ENCODE measurements at regions not wholly inside any gene's neighbourhood (a gene's known extent, or its start where the extent isn't known, plus 50 kb on each side); places are given as distances from the start of the nearest gene placed in this dataset.
"Not testable (repeated sequence)": the region's sequence is repeated elsewhere in the genome, so short reads cannot be mapped to it uniquely, and the experiment has no call there.

- DNase-seq (ENCODE audit: low read depth): no peak
Measured at GRCh38 chr3:110324171-110324705, 747.4 kb upstream of the NECTIN3 start.

- DNase-seq (ENCODE audit: low read depth): no peak
Measured at GRCh38 chr3:110327870-110328269, 743.7 kb upstream of the NECTIN3 start.

GRCh38 chr3:110331562-110331961 is 740.1 kb upstream of the NECTIN3 start:
- DNase-seq (ENCODE audit: low read depth): not testable (repeated sequence)

GRCh38 chr3:110332629-110333028 is 739.0 kb upstream of the NECTIN3 start:
- no peak for DNase-seq (ENCODE audit: low read depth)

GRCh38 chr3:110341047-110341446 is 730.6 kb upstream of the NECTIN3 start:
- no peak for DNase-seq (ENCODE audit: low read depth)

GRCh38 chr3:110343376-110343775 is 728.2 kb upstream of the NECTIN3 start:
- DNase-seq (ENCODE audit: low read depth): no peak

GRCh38 chr3:110343945-110344344 is 727.7 kb upstream of the NECTIN3 start:
- no peak for DNase-seq (ENCODE audit: low read depth)

GRCh38 chr3:110344487-110344886 is 727.1 kb upstream of the NECTIN3 start:
- no peak for DNase-seq (ENCODE audit: low read depth)

- DNase-seq (ENCODE audit: low read depth): no peak
Measured at GRCh38 chr3:110344897-110345767, 726.5 kb upstream of the NECTIN3 start.

GRCh38 chr3:110349295-110349694 is 722.3 kb upstream of the NECTIN3 start:
- no peak for DNase-seq (ENCODE audit: low read depth)

GRCh38 chr3:110352841-110353604 is 718.6 kb upstream of the NECTIN3 start:
- no peak for DNase-seq (ENCODE audit: low read depth)

- DNase-seq (ENCODE audit: low read depth): no peak
Measured at GRCh38 chr3:110362751-110363150, 708.9 kb upstream of the NECTIN3 start.

GRCh38 chr3:110367289-110367688 is 704.3 kb upstream of the NECTIN3 start:
- not testable (repeated sequence) for DNase-seq (ENCODE audit: low read depth)

GRCh38 chr3:110375751-110376518 is 695.7 kb upstream of the NECTIN3 start:
- DNase-seq (ENCODE audit: low read depth): no peak

- no peak for DNase-seq (ENCODE audit: low read depth)
Measured at GRCh38 chr3:110378481-110378880, 693.1 kb upstream of the NECTIN3 start.

GRCh38 chr3:110381992-110382391 is 689.6 kb upstream of the NECTIN3 start:
- no peak for DNase-seq (ENCODE audit: low read depth)

GRCh38 chr3:110383356-110383755 is 688.3 kb upstream of the NECTIN3 start:
- DNase-seq (ENCODE audit: low read depth): no peak

- no peak for DNase-seq (ENCODE audit: low read depth)
Measured at GRCh38 chr3:110384601-110385000, 687.0 kb upstream of the NECTIN3 start.

- no peak for DNase-seq (ENCODE audit: low read depth)
Measured at GRCh38 chr3:110389005-110389404, 682.6 kb upstream of the NECTIN3 start.

- no peak for DNase-seq (ENCODE audit: low read depth)
Measured at GRCh38 chr3:110390372-110390771, 681.2 kb upstream of the NECTIN3 start.

GRCh38 chr3:110391042-110391441 is 680.6 kb upstream of the NECTIN3 start:
- DNase-seq (ENCODE audit: low read depth): no peak

All from stimulated activated CD8-positive, alpha-beta memory T cell treated with anti-CD3 and anti-CD28 coated beads, Interleukin-15, amount 100 ng/mL, for 24 hours (primary cell).